GM12891 (cell line): ENCODE measurements at regions not wholly inside any gene's neighbourhood (a gene's known extent, or its start where the extent isn't known, plus 50 kb on each side); places are given as distances from the start of the nearest gene placed in this dataset.

Experiments used
- POLR2A ChIP-seq: IDR thresholded peaks from 2 replicates; pipeline ENCODE4 v1.6.1; 2011; ENCODE audit warnings: low read depth, low read length, control low read depth
- POU2F2 ChIP-seq: IDR thresholded peaks from 2 replicates; pipeline ENCODE4 v1.6.1; 2011; ENCODE audit warnings: low read depth, mild to moderate bottlenecking, control low read depth, low read length, moderate library complexity
- SPI1 ChIP-seq: IDR thresholded peaks from 2 replicates; pipeline ENCODE4 v1.6.1; 2011; ENCODE audit warnings: low read depth, low read length, control low read depth
- TAF1 ChIP-seq: IDR thresholded peaks from 2 replicates; pipeline ENCODE4 v1.6.1; 2011; ENCODE audit warnings: low read depth, low read length, control low read depth

- TF ChIP-seq SPI1: no peak
- no peak for TF ChIP-seq POLR2A
- TF ChIP-seq TAF1: no peak
- TF ChIP-seq POU2F2: no peak
These were observed 514.6 kb downstream of the ZNF608 start for GRCh38 chr5:124231802-124232201.
